Upper lobe of left lung (tissue), 6 donors: ENCODE measurements at regions not wholly inside any gene's neighbourhood (a gene's known extent, or its start where the extent isn't known, plus 50 kb on each side); places are given as distances from the start of the nearest gene placed in this dataset.
A peak's percentile ranks its signal among the peaks of the same experiment; 100 is the strongest.

Experiments
- ATAC-seq, 2 donors: fragments of 200-7000 bp; cut with Tn5 transposase; one replicate each; pipeline ENCODE4 v1.9.1; 2022; ENCODE audit warnings: mild to moderate bottlenecking in 2 of 2, moderate library complexity in 2 of 2; ENCODE audit not compliant: low FRiP score in 2 of 2
- DNase-seq, 2 donors: peaks; one replicate each; pipeline ENCODE4 v3.0.0-alpha.2; 2019 to 2020
- H3K27ac ChIP-seq, 4 donors: fragments of 200-600 bp; sonication (generic); one replicate each; pipeline ENCODE4 v1.5.1; 2016 to 2019
- H3K27me3 ChIP-seq, 4 donors: fragments of 200-600 bp; sonication (generic); one replicate each; pipeline ENCODE4 v1.5.1; 2017 to 2019
- H3K36me3 ChIP-seq, 4 donors: fragments of 200-600 bp; sonication (generic); one replicate each; pipeline ENCODE4 v1.5.1; 2016 to 2019
- H3K4me1 ChIP-seq, 4 donors: fragments of 200-600 bp; sonication (generic); one replicate each; pipeline ENCODE4 v1.5.1; 2018 to 2019
- H3K4me3 ChIP-seq, 4 donors: fragments of 200-600 bp; sonication (generic); one replicate each; pipeline ENCODE4 v1.5.1; 2017 to 2019; ENCODE audit warnings: mild to moderate bottlenecking in 2 of 4, moderate library complexity in 1 of 4
- H3K9me3 ChIP-seq, 4 donors: fragments of 200-600 bp; sonication (generic); one replicate each; pipeline ENCODE4 v1.5.1; 2018 to 2019
- CTCF ChIP-seq, 6 experiments: fragments of 450-650 bp in 4 of 6; fragments of 200-600 bp in 2 of 6; sonication (generic) in 2 of 6; IDR thresholded peaks; one replicate each; pipeline ENCODE4 v1.5.1; 2016 to 2019; ENCODE audit warnings: antibody characterized with exemption in 6 of 6
- EP300 ChIP-seq, 4 donors: sonication (generic); formaldehyde crosslinking; IDR thresholded peaks; one replicate each; pipeline ENCODE4 v1.5.1; 2017; ENCODE audit warnings: antibody characterized with exemption in 4 of 4, control low read depth in 2 of 4
- POLR2A ChIP-seq, 4 donors: fragments of 450-650 bp; IDR thresholded peaks; one replicate each; pipeline ENCODE4 v1.5.1; 2016 to 2017; ENCODE audit warnings: antibody characterized with exemption in 4 of 4, mild to moderate bottlenecking in 2 of 4
- POLR2AphosphoS5 ChIP-seq, 2 donors: sonication (generic); formaldehyde crosslinking; IDR thresholded peaks; one replicate each; pipeline ENCODE4 v1.5.1; 2017; ENCODE audit warnings: antibody characterized with exemption in 2 of 2
- WGBS, 2 donors: methylation state at CpG; one replicate each; pipeline ENCODE4 v1.1.5; 2017 to 2018; 5-methylcytosine and 5-hydroxymethylcytosine counted together
- donor health status: DM: no; HTN: no; CAD: no; lungs with moderate emphysema.
- donor health status: DM: no; HTN: yes; CAD: no; lungs with severe emphysema.

- DNase-seq: no peak
- no peak for TF ChIP-seq CTCF (IDR thresholded peaks at IDR 0.05)
- no peak for TF ChIP-seq POLR2A (IDR thresholded peaks at IDR 0.05)
- TF ChIP-seq POLR2AphosphoS5 (IDR thresholded peaks at IDR 0.05): no peak
- no peak for TF ChIP-seq EP300 (IDR thresholded peaks at IDR 0.05)
- H3K4me1 ChIP-seq: no peaks in the 10 kb centered on the region
- no peak overlapping the region for H3K4me3 ChIP-seq
- no peak for ATAC-seq
- no peaks in the 10 kb centered on the region for H3K36me3 ChIP-seq
- 90 to 96% methylated on average over 2 of the region's 2 CpGs for WGBS, 2 donors
- H3K27ac ChIP-seq: no peak overlapping the region
- H3K9me3 ChIP-seq: no peaks in the 10 kb centered on the region
- no peaks in the 10 kb centered on the region for H3K27me3 ChIP-seq
Measured at GRCh38 chr9:28453918-28454317, 880.6 kb upstream of the C9orf72 start.

- H3K4me3 ChIP-seq: no peak overlapping the region
- no peaks in the 10 kb centered on the region for H3K36me3 ChIP-seq
- H3K27me3 ChIP-seq: no peaks in the 10 kb centered on the region
- TF ChIP-seq POLR2A (IDR thresholded peaks at IDR 0.05): no peak
- TF ChIP-seq EP300 (IDR thresholded peaks at IDR 0.05): no peak
- no peak for TF ChIP-seq CTCF (IDR thresholded peaks at IDR 0.05)
- no peak for TF ChIP-seq POLR2AphosphoS5 (IDR thresholded peaks at IDR 0.05)
- ATAC-seq (no peak), DNase-seq (no peak)
- no peaks in the 10 kb centered on the region for H3K4me1 ChIP-seq
- no peaks in the 10 kb centered on the region for H3K9me3 ChIP-seq
- no peak overlapping the region for H3K27ac ChIP-seq
Measured at GRCh38 chr9:28456861-28457260, 883.6 kb upstream of the C9orf72 start.

DNA sequence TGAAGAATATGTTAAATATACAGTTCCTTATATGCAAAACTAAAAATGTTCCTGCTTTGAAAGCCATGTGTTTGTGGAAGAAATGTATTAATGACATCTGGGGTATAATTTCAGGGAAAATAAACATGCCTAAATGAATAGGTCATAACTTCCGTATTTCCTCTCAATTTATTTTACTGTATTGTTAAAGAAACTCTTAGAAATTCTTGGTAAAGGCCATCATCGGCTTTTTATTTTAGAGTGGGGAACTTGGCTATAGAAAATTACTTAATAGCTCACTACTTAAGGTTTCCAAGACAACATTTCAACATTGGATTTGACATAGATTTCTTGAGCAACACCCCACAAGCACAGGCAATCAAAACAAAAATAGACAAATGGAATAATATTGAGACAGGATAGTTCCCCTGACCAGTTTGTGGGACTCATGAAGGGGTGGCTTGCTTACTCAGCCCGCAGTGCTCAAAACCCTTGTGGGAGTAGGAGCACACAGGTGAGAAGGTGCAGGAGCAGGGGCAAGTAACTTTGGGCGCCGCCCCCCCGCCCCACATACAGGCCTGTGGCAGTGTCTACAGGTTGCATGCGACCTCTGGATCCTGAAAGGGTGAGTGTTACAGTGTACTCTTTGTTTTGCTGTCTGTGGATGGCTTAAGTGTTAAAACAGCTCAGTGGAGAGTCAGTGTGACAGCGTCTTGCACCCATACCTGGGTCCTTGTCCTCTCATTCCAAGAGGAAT, 891.4 kb upstream of the C9orf72 start:
- peak in 1 of 2 donors; percentile 54 for DNase-seq
- WGBS, 2 donors: 75 to 76% methylated on average over 6 to 8 of the region's 8 CpGs

DNA sequence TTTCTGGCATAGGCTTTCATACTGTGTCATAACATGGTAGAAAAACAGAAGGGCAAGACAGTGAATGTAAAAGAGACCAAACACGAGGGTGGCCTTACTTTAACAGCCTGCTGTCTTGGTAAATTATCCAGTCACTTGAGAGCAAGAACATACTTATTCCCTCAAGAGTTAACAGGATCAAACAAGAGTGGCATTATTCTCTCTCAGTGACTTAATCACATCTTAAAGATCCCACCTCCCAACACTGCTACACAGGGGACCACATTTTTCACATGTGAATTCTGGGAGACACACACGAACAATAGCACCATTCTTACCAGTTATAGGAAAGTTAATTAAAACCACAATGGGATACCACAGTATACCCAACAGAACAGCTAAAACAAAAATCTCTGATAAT, 898.0 kb upstream of the C9orf72 start:
- no peaks in the 10 kb centered on the region for H3K36me3 ChIP-seq
- DNase-seq: no peak
- ATAC-seq: no peak
- H3K4me3 ChIP-seq: no peak overlapping the region
- TF ChIP-seq EP300 (IDR thresholded peaks at IDR 0.05): no peak
- 62 to 69% methylated on average over 2 of the region's 2 CpGs for WGBS, 2 donors
- H3K27me3 ChIP-seq: no peaks in the 10 kb centered on the region
- H3K27ac ChIP-seq: no peak overlapping the region
- no peaks in the 10 kb centered on the region for H3K4me1 ChIP-seq
- H3K9me3 ChIP-seq: peaks cover 0 to 5% (median 0%) of the 10 kb centered on the region in 4 donors

More for the DNA sequence above, 891.4 kb upstream of the C9orf72 start:
- Histone ChIP-seq H3K27me3 (no peaks in the 10 kb centered on the region), H3K4me1 (no peaks in the 10 kb centered on the region), H3K27ac (no peak overlapping the region), H3K9me3 (peaks cover 0 to 5% (median 0%) of the 10 kb centered on the region in 4 donors), H3K4me3 (no peak overlapping the region), H3K36me3 (no peaks in the 10 kb centered on the region)
- no peak for ATAC-seq
- TF ChIP-seq EP300 (IDR thresholded peaks at IDR 0.05) (no peak), POLR2A (IDR thresholded peaks at IDR 0.05) (no peak), POLR2AphosphoS5 (IDR thresholded peaks at IDR 0.05) (no peak), CTCF (IDR thresholded peaks at IDR 0.05) (no peak)

- Histone ChIP-seq H3K4me1 (no peaks in the 10 kb centered on the region), H3K36me3 (no peaks in the 10 kb centered on the region), H3K9me3 (no peaks in the 10 kb centered on the region), H3K27ac (no peak overlapping the region), H3K4me3 (no peak overlapping the region), H3K27me3 (no peaks in the 10 kb centered on the region)
- 75 to 89% methylated on average over 1 of the region's 1 CpG for WGBS, 2 donors
- no peak for TF ChIP-seq POLR2A (IDR thresholded peaks at IDR 0.05)
- no peak for TF ChIP-seq POLR2AphosphoS5 (IDR thresholded peaks at IDR 0.05)
- no peak for TF ChIP-seq EP300 (IDR thresholded peaks at IDR 0.05)
- TF ChIP-seq CTCF (IDR thresholded peaks at IDR 0.05): no peak
- no peak for ATAC-seq
- DNase-seq: no peak
Measured at GRCh38 chr9:28487561-28487960, 914.3 kb upstream of the C9orf72 start.
